ENCODE measurements at regions not wholly inside any gene's neighbourhood (a gene's known extent, or its start where the extent isn't known, plus 50 kb on each side); places are given as distances from the start of the nearest gene placed in this dataset.

- BruUV-seq (replicated peaks): no TSS peak
- no peak for TF ChIP-seq GATA2 (IDR thresholded peaks at IDR 0.05; ENCODE audit: insufficient read depth, insufficient read length, low read depth, low read length)
- no peak for TF ChIP-seq POLR2A (IDR thresholded peaks at IDR 0.05; ENCODE audit: low read depth, low read length)
- no peak for TF ChIP-seq MYC (IDR thresholded peaks at IDR 0.05; ENCODE audit: low read depth, low read length)
- no peak for TF ChIP-seq EZH2 (IDR thresholded peaks at IDR 0.05; ENCODE audit: borderline replicate concordance, low read depth, low read length, severe bottlenecking)
- no peak for TF ChIP-seq POLR2AphosphoS5 (IDR thresholded peaks at IDR 0.05; ENCODE audit: insufficient read depth, low read depth, low read length)
- TF ChIP-seq CTCF (IDR thresholded peaks at IDR 0.05; ENCODE audit: extremely low read depth in 1 of 2, insufficient read depth in 1 of 2, low read depth in 1 of 2, low read length in 2 of 2): no peak
- TF ChIP-seq FOS (IDR thresholded peaks at IDR 0.05; ENCODE audit: borderline replicate concordance, insufficient read depth, low read length): no peak
- no peak for TF ChIP-seq MAX (IDR thresholded peaks at IDR 0.05; ENCODE audit: insufficient read depth, insufficient read length)
- no peak for TF ChIP-seq JUN (IDR thresholded peaks at IDR 0.05; ENCODE audit: borderline replicate concordance, insufficient read depth, insufficient read length, low read depth)
- Histone ChIP-seq H3K27me3 (ENCODE audit: control insufficient read depth in 2 of 2, insufficient read depth in 2 of 2, low read length in 2 of 2) (no peaks in the 10 kb centered on the region), H4K20me1 (replicated peaks; ENCODE audit: control insufficient read depth, extremely low read depth, insufficient read depth, low read length) (no peaks in the 10 kb centered on the region), H2AFZ (ENCODE audit: low read depth, low read length) (no peak overlapping the region), H3K27ac (ENCODE audit: insufficient read depth, low read depth, low read length) (no peak overlapping the region), H3K36me3 (ENCODE audit: control insufficient read depth in 2 of 2, extremely low read depth in 1 of 2, insufficient read depth in 2 of 2, low read length in 2 of 2) (no peaks in the 10 kb centered on the region), H3K9me1 (replicated peaks; ENCODE audit: control insufficient read depth, extremely low read depth, insufficient read depth, low read length) (no peaks in the 10 kb centered on the region), H3K79me2 (ENCODE audit: control insufficient read depth, insufficient read depth, low read length) (no peaks in the 10 kb centered on the region), H3K9ac (replicated peaks; ENCODE audit: extremely low read depth, insufficient read depth, low read length) (no peak overlapping the region), H3K9me3 (replicated peaks; ENCODE audit: control insufficient read depth, insufficient read depth, low read length) (no peaks in the 10 kb centered on the region), H3K4me3 (replicated peaks in 1 of 3; ENCODE audit: insufficient read depth in 1 of 3, low read depth in 1 of 3, low read length in 3 of 3) (no peak overlapping the region), H3K4me1 (ENCODE audit: control insufficient read depth, extremely low read depth, insufficient read depth, low read length) (no peaks in the 10 kb centered on the region), H3K4me2 (ENCODE audit: insufficient read depth, low read length) (no peak overlapping the region)
- dilution Hi-C loops (cut with MboI; ENCODE audit: extremely low pct_ligation_motif_present, low sequenced_read_pairs) (no loop called here), intact Hi-C loops (cut with micrococcal nuclease) (no loop called here)
- CTCF ChIA-PET: no interaction called here
- DNase-seq (ENCODE audit: low read depth, low spot score) (no peak), FAIRE-seq (no peak)
- POLR2A ChIA-PET: no interaction called here
Observed at GRCh38 chr5:164319161-164319560, 813.7 kb downstream of the MAT2B start.

Measured in endothelial cell of umbilical vein (primary cell).